SK-N-SH treated with all-trans-retinoic acid at 6 μM for 48 hours (cell line): ENCODE measurements at regions not wholly inside any gene's neighbourhood (a gene's known extent, or its start where the extent isn't known, plus 50 kb on each side); places are given as distances from the start of the nearest gene placed in this dataset.
A peak's percentile ranks its signal among the peaks of the same experiment; 100 is the strongest.

Source experiments
- ATAC-seq: fragments of 200-7000 bp; cut with Tn5 transposase; 3 replicates; pipeline ENCODE4 v1.9.1; 2020; ENCODE audit warnings: mild to moderate bottlenecking, moderate library complexity
- BACH2 ChIP-seq: fragments of 250-450 bp; sonication (Bioruptor Pico); IDR thresholded peaks from 2 replicates; pipeline ENCODE4 v1.9.0; 2021; ENCODE audit warnings: mild to moderate bottlenecking, borderline replicate concordance
- CSDC2 ChIP-seq: fragments of 250-450 bp; sonication (Bioruptor Pico); IDR thresholded peaks from 2 replicates; pipeline ENCODE4 v1.5.0; 2020; ENCODE audit warnings: mild to moderate bottlenecking, moderate library complexity
- ESRRG ChIP-seq: fragments of 250-450 bp; sonication (Bioruptor Pico); IDR thresholded peaks from 2 replicates; pipeline ENCODE4 v1.6.1; 2021; ENCODE audit warnings: mild to moderate bottlenecking
- GLIS3 ChIP-seq: fragments of 250-450 bp; sonication (Bioruptor Pico); IDR thresholded peaks from 2 replicates; pipeline ENCODE4 v1.5.0; 2020; ENCODE audit warnings: mild to moderate bottlenecking, moderate library complexity
- ISL1 ChIP-seq: fragments of 250-450 bp; sonication (Bioruptor Pico); IDR thresholded peaks from 2 replicates; pipeline ENCODE4 v2.1.2; 2022; ENCODE audit warnings: mild to moderate bottlenecking, moderate library complexity
- OSR1 ChIP-seq: fragments of 250-450 bp; sonication (Bioruptor Pico); IDR thresholded peaks from 2 replicates; pipeline ENCODE4 v1.8.0; 2022; ENCODE audit warnings: moderate library complexity, mild to moderate bottlenecking, inconsistent platforms
- PPARA ChIP-seq: fragments of 250-450 bp; sonication (Bioruptor Pico); IDR thresholded peaks from 2 replicates; pipeline ENCODE4 v1.5.0; 2020; ENCODE audit warnings: mild to moderate bottlenecking, borderline replicate concordance
- RARB ChIP-seq: fragments of 250-450 bp; sonication (Bioruptor Pico); IDR thresholded peaks from 2 replicates; pipeline ENCODE4 v1.8.0; 2021; ENCODE audit warnings: mild to moderate bottlenecking, moderate library complexity
- SNAI2 ChIP-seq: fragments of 250-450 bp; sonication (Bioruptor Pico); IDR thresholded peaks from 2 replicates; pipeline ENCODE4 v1.5.0; 2020; ENCODE audit warnings: mild to moderate bottlenecking, moderate library complexity
- TCF4 ChIP-seq: fragments of 250-450 bp; sonication (Bioruptor Pico); IDR thresholded peaks from 2 replicates; pipeline ENCODE4 v1.8.0; 2021; ENCODE audit warnings: mild to moderate bottlenecking, moderate library complexity, borderline replicate concordance
- TOX ChIP-seq: fragments of 250-450 bp; sonication (Bioruptor Pico); IDR thresholded peaks from 2 replicates; pipeline ENCODE4 v1.8.0; 2021; ENCODE audit warnings: mild to moderate bottlenecking, moderate library complexity, borderline replicate concordance
- ZC3H10 ChIP-seq: fragments of 250-450 bp; sonication (Bioruptor Pico); IDR thresholded peaks from 2 replicates; pipeline ENCODE4 v1.5.1; 2021; ENCODE audit warnings: mild to moderate bottlenecking, moderate library complexity
- ZFP3 ChIP-seq: fragments of 250-450 bp; sonication (Bioruptor Pico); IDR thresholded peaks from 2 replicates; pipeline ENCODE4 v1.5.0; 2020; ENCODE audit warnings: mild to moderate bottlenecking, moderate library complexity
- ZFP30 ChIP-seq: fragments of 450-650 bp; formaldehyde crosslinking; IDR thresholded peaks from 2 replicates; pipeline ENCODE4 v1.5.0; 2022; ENCODE audit warnings: mild to moderate bottlenecking, moderate library complexity
- ZNF565 ChIP-seq: fragments of 450-650 bp; formaldehyde crosslinking; conservative IDR thresholded peaks from 2 replicates; pipeline ENCODE4 v1.5.0; 2020; ENCODE audit warnings: low read depth, mild to moderate bottlenecking, moderate library complexity
- ZNF70 ChIP-seq: fragments of 450-650 bp; formaldehyde crosslinking; IDR thresholded peaks from 2 replicates; pipeline ENCODE4 v1.5.0; 2020; ENCODE audit warnings: mild to moderate bottlenecking, moderate library complexity
- ZNF8 ChIP-seq: fragments of 450-650 bp; formaldehyde crosslinking; IDR thresholded peaks from 2 replicates; pipeline ENCODE4 v1.5.0; 2020; ENCODE audit warnings: mild to moderate bottlenecking, moderate library complexity
- TF ChIP-seq, protein P1 (sequence below): fragments of 250-450 bp; sonication (Bioruptor Pico); IDR thresholded peaks from 2 replicates; pipeline ENCODE4 v1.5.1; 2021; ENCODE audit warnings: mild to moderate bottlenecking, moderate library complexity
- TF ChIP-seq, protein P2 (sequence below): fragments of 250-450 bp; sonication (Bioruptor Pico); IDR thresholded peaks from 2 replicates; pipeline ENCODE4 v1.5.1; 2020; ENCODE audit warnings: low read depth, mild to moderate bottlenecking, moderate library complexity
- TF ChIP-seq, protein P3 (sequence below): fragments of 250-450 bp; sonication (Bioruptor Pico); IDR thresholded peaks from 2 replicates; pipeline ENCODE4 v1.8.0; 2020; ENCODE audit warnings: mild to moderate bottlenecking, moderate library complexity, borderline replicate concordance
- TF ChIP-seq, protein P4 (sequence below): fragments of 250-450 bp; sonication (Bioruptor Pico); IDR thresholded peaks from 2 replicates; pipeline ENCODE4 v1.8.0; 2021; ENCODE audit warnings: low read depth, mild to moderate bottlenecking, moderate library complexity, borderline replicate concordance

DNA sequence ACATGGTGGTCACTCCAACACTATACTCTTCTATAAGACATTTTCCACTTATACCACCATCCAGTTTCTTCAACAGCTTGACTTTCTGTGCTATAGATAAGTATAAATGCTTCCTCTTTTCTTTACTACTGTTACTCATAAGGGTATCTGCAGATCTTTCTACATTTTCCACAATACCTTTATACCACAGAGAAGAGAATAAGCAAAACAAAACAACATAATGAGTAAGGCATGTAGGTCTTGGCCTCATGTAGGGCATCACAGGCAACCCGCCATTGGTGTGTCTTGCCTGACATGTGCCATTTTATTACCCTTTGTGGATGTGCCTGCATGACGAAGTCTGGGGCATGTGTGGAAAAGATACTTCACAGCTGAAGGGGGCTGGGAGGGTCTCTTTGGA is 265.3 kb upstream of the STARD13 start:
- no peak for TF ChIP-seq ZNF70 (CRISPR knock-in tag)
- no peak for TF ChIP-seq PPARA (CRISPR knock-in tag)
- no peak for TF ChIP-seq TOX
- TF ChIP-seq ZFP30 (CRISPR knock-in tag), result no peak
- no peak for TF ChIP-seq TCF4
- ATAC-seq, result no peak

DNA sequence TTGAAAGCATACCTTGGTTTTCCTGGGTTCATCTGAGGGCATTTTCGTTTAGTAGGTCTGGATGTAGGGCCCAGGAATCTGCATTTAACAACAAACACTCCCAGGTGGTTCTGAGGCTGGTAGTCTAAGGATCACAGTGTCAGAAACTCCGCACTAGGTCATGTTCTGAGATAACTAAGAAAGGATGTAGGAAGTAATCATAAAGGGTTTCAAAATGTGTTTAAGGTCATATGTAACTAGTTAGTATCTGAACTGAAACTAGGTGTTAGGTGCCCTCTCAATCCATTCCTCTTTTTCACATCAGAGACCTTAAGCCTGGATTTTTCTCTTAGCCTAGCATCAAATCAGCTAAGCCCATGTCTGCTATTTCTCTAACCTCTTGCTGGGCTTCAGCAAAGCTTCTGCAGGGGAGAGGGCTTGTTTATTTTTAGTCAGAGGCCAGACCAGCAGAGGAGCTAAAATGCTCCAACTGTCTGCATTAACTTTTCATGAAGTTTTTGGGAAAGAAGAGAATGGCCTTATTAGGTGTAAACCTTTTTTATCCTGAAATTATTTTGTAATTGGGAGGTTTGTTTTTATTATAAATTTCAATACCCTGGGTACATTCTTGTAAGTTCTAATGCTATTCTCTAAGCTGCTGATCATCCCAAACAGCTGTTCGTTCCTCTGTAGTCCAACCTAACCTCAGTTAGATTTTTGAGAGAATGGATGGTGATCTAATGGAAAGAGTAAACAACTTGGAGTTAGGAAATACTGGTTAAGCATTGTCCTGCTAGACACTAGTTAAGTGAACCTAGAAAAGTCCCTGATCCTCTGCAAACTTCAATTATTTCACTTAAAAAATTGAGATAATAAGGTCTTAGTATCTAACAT is 262.8 kb upstream of the RFC3 start:
- no peak for TF ChIP-seq PPARA (CRISPR knock-in tag)
- no peak for TF ChIP-seq GLIS3
- no peak for TF ChIP-seq ESRRG (CRISPR knock-in tag)
- TF ChIP-seq ZNF70 (CRISPR knock-in tag), result no peak
- no peak for TF ChIP-seq CSDC2 (CRISPR knock-in tag)
- TF ChIP-seq, protein P1, sequence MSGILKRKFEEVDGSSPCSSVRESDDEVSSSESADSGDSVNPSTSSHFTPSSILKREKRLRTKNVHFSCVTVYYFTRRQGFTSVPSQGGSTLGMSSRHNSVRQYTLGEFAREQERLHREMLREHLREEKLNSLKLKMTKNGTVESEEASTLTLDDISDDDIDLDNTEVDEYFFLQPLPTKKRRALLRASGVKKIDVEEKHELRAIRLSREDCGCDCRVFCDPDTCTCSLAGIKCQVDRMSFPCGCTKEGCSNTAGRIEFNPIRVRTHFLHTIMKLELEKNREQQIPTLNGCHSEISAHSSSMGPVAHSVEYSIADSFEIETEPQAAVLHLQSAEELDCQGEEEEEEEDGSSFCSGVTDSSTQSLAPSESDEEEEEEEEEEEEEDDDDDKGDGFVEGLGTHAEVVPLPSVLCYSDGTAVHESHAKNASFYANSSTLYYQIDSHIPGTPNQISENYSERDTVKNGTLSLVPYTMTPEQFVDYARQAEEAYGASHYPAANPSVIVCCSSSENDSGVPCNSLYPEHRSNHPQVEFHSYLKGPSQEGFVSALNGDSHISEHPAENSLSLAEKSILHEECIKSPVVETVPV (CRISPR knock-in tag), result no peak
- TF ChIP-seq, protein P2, sequence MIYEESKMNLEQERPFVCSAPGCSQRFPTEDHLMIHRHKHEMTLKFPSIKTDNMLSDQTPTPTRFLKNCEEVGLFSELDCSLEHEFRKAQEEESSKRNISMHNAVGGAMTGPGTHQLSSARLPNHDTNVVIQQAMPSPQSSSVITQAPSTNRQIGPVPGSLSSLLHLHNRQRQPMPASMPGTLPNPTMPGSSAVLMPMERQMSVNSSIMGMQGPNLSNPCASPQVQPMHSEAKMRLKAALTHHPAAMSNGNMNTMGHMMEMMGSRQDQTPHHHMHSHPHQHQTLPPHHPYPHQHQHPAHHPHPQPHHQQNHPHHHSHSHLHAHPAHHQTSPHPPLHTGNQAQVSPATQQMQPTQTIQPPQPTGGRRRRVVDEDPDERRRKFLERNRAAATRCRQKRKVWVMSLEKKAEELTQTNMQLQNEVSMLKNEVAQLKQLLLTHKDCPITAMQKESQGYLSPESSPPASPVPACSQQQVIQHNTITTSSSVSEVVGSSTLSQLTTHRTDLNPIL, result no peak
- TF ChIP-seq TOX, result no peak
- no peak for TF ChIP-seq SNAI2
- no peak for TF ChIP-seq ISL1 (CRISPR knock-in tag)
- TF ChIP-seq ZNF8 (CRISPR knock-in tag), result no peak
- TF ChIP-seq, all 23 proteins: peak for 0
- no peak for ATAC-seq

DNA sequence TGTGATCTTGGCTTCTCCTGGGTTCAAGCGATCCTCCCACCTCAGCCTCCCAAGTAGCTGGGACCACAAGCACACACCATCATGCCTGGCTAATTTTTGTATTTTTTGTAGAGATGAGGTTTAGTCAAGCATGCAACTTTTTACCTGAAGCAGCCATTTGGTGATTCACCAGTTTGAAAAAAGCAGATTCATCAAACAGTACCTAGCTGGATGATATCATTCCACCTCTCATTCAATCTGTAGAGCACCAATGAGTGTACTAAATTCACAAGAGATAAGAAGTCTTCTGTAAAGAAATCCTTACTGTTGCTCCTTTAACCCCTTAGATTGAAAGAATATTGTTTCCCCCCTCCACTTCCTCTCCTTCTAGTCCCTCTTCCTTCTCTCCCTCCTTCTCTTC is 261.1 kb upstream of the RFC3 start:
- no peak for ATAC-seq
- TF ChIP-seq RARB (CRISPR knock-in tag), result no peak
- no peak for TF ChIP-seq OSR1 (CRISPR knock-in tag)
- no peak for TF ChIP-seq ZNF70 (CRISPR knock-in tag)
- no peak for TF ChIP-seq PPARA (CRISPR knock-in tag)

DNA sequence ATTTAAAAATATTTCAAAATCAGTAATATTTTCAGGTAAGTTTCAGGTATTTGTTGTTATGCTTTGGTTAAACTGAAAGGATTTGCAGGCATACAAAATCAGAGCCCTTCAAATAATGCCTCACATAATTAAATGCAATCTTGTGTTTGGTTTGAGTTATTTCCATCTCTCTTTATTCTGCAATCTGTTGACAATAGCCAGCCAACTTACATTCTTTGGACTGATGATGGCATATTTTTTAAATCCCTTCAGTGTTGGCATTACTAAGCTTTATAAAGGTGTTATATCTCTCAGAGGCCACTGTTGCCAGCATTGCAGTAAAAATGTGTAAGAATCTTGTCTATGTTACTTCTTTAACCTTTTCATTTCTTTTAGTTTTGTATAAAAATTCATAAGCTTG is 257.2 kb upstream of the RFC3 start:
- ATAC-seq, result no peak

DNA sequence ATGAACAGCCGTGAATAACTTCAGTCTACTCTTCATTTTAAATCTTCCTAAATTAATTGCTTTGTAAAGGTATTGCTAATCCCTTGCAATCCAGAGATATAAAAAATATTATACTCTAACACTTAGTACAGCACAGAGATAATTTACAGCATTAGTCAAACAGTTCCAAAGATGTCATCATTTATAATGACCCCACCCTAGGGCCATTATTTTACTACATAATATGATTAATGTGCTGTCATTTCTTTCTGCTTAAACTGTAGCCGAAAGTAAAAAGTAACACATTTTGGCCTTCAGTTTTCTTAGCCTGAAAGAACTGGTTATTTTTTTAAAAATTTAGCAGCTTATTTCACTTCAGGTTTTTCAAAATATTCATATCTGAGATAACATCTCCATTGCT is 256.3 kb upstream of the RFC3 start:
- no peak for ATAC-seq
- TF ChIP-seq TCF4 (no peak), BACH2 (no peak), GLIS3 (no peak), PPARA (CRISPR knock-in tag) (no peak), ZC3H10 (CRISPR knock-in tag) (no peak), ZFP3 (CRISPR knock-in tag) (no peak), ZNF565 (CRISPR knock-in tag) (no peak), OSR1 (CRISPR knock-in tag) (no peak), ZNF70 (CRISPR knock-in tag) (no peak), ISL1 (CRISPR knock-in tag) (no peak), TOX (no peak), RARB (CRISPR knock-in tag) (no peak)
- TF ChIP-seq, protein P3, sequence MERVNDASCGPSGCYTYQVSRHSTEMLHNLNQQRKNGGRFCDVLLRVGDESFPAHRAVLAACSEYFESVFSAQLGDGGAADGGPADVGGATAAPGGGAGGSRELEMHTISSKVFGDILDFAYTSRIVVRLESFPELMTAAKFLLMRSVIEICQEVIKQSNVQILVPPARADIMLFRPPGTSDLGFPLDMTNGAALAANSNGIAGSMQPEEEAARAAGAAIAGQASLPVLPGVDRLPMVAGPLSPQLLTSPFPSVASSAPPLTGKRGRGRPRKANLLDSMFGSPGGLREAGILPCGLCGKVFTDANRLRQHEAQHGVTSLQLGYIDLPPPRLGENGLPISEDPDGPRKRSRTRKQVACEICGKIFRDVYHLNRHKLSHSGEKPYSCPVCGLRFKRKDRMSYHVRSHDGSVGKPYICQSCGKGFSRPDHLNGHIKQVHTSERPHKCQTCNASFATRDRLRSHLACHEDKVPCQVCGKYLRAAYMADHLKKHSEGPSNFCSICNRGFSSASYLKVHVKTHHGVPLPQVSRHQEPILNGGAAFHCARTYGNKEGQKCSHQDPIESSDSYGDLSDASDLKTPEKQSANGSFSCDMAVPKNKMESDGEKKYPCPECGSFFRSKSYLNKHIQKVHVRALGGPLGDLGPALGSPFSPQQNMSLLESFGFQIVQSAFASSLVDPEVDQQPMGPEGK (CRISPR knock-in tag), result no peak
- TF ChIP-seq, protein P2, result no peak
- TF ChIP-seq, protein P4, sequence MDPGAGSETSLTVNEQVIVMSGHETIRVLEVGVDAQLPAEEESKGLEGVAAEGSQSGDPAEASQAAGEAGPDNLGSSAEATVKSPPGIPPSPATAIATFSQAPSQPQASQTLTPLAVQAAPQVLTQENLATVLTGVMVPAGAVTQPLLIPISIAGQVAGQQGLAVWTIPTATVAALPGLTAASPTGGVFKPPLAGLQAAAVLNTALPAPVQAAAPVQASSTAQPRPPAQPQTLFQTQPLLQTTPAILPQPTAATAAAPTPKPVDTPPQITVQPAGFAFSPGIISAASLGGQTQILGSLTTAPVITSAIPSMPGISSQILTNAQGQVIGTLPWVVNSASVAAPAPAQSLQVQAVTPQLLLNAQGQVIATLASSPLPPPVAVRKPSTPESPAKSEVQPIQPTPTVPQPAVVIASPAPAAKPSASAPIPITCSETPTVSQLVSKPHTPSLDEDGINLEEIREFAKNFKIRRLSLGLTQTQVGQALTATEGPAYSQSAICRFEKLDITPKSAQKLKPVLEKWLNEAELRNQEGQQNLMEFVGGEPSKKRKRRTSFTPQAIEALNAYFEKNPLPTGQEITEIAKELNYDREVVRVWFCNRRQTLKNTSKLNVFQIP (CRISPR knock-in tag), result no peak
- TF ChIP-seq, protein P1 (CRISPR knock-in tag), result no peak

More for the DNA sequence above, 257.2 kb upstream of the RFC3 start:
- TF ChIP-seq, protein P1 (CRISPR knock-in tag), result no peak
- no peak for TF ChIP-seq ZC3H10 (CRISPR knock-in tag)
- TF ChIP-seq ISL1 (CRISPR knock-in tag), result peak; percentile 48
